HCEC 1CT (cell line): ENCODE measurements at regions not wholly inside any gene's neighbourhood (a gene's known extent, or its start where the extent isn't known, plus 50 kb on each side); places are given as distances from the start of the nearest gene placed in this dataset.
"Not testable (repeated sequence)": the region's sequence is repeated elsewhere in the genome, so short reads cannot be mapped to it uniquely, and the experiment has no call there.

Source experiments
- DNase-seq: peaks from one replicate; pipeline ENCODE4 v3.0.0-alpha.2; 2017

DNA sequence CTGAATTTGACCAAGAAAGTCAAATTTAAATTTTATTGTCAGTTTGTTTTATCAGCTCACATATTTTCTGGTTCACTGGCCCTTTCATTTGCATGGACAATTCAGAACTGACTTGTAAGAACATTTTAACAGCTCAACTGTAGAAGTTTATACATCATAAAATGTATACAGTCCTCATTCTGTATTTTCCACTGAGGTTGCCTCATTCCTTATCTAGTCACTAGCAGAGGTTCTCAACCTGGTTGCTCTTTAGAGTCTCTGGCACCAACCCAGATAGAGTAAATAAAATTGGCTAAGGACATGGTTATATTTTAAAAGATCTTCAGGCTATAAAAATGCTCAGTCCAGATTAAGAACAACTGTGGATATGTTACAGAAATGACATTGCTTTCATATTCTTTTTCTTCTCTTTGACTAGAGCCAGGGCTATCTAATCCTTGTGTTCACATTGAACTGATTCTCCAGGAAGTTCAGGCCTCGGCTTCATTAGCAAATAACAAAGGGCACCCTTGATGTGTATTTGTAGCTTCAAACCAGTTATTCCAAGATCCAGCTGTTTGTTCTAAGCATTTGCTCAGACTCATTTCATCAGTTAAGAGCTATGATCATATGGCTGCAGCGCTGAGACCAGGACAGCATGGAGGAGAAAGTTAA lies 782.5 kb downstream of the ETS1 start:
- no peak for DNase-seq

DNA sequence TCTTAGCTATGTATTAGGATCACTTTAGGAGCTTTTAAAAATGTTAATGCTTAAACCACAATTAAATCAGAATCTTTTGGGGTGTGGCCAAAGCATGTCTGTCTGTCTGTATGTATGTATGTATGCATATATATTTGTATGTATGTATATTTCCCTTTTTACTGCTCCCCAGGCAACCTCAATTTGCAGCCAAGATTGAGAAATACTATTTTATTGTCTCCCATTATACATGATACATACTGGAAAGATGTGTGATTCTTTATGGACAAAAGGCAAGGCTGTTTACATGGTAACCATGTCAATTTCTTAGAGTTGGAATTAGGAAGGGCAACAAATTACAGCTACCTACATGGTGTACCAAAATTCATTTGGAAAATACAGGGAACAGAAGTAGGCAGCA lies 783.6 kb downstream of the ETS1 start:
- no peak for DNase-seq

DNA sequence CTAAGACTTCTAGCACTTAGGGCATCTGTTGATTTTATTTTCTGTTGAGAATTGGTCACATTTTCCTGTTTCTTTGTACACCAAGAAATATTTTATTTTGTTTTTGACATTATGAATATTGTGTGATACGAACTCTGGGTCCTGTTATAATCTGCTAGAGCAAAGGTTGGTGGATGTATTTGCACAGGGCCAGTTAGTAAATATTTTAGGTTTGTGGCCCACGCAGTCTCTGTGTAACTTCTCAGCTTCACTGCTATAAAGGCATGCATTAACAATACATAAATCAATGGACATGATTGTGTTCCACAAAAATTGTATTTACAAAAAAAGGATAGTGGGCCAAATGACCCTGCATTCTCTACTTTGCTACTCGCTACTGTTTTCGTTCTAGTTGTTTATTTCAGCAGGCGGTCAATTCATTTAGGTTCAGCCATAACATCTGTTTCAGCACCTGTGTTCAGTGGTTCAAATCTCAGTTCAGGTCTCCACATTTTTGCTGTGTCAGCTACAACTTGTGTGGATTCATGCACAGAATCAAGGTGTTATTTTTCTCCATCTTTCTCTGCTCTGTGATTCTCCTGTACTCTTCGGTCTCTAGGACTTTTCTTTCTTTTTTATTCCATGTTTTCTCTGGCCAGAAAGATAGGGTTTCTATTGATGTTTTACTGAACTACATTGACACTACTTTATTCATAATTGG lies 786.2 kb downstream of the ETS1 start:
- no peak for DNase-seq

GRCh38 chr11:127795326-127795725 lies 792.0 kb downstream of the ETS1 start:
- no peak for DNase-seq

DNA sequence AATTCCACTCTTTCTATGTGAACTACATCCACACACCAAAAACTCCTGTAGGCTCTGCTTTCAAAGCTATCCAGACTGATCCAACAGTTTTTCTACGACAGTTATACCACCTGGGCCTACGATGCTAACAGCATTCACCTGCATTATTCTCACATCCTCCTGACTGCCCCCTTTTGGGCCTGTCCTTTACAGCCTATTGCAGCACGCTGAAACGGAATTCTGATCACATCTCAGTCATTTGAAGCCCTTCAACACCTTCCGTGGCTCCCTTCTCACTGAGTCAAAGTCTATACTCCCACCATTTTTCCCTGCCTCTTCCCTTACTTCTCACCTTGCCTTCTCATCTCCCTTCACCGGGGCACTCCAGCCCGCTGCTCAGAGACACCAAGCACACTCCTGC lies 791.3 kb upstream of the KIRREL3 start:
- DNase-seq = no peak

DNA sequence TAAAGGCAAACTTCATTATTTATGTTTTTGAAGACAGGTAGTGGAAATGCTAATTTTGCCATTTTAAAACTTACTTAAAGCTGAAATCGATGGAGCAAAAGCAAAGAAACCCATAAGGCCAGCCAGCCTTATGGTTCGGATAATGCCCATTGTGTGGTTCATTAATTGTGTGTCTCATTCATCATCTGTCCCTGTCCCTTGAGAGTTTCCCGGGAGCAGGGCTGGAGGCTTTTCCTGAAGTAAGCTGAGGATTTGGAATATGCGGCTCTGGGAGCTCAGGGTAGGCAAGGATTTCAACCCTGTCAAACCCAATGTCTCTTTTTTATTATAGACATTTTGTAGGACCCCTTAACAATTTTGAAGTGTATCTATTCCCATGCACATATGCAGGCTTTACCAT lies 790.0 kb upstream of the KIRREL3 start:
- no peak for DNase-seq

GRCh38 chr11:127789927-127790326 lies 789.4 kb upstream of the KIRREL3 start:
- no peak for DNase-seq

DNA sequence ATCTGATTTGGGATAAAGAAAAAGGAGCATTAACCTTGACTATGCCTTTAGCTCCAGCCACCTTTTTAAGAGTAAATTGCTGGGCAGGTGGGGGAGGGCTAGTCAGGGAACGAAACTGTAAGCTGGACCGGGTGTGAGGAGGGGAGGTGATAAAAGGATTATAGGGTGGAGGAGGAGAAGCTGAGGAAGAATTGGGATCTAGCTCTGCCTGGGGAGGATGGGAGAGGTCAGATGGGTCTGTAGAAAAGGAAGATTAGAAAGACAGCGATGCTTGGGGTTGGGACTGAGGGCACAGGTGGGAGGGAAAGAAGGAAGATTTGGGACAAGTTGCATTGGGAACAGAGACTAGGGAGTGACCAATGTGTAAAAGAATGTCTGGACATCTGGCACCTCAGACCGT lies 772.4 kb upstream of the KIRREL3 start:
- DNase-seq = not testable (repeated sequence)

DNA sequence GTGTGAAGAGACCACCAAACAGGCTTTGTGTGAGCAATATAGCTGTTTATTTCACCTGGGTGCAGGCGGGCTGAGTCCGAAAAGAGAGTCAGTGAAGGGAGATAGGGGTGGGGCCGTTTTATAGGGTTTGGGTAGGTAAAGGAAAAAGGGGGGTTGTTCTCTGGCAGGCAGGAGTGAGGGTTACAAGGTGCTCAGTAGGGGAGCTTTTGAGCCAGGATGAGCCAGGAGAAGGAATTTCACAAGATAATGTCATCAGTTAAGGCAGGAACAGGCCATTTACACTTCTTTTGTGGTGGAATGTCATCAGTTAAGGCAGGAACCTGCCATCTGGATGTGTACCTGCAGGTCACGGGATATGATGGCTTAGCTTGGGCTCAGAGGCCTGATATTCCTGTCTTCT lies 768.4 kb upstream of the KIRREL3 start:
- not testable (repeated sequence) for DNase-seq

DNA sequence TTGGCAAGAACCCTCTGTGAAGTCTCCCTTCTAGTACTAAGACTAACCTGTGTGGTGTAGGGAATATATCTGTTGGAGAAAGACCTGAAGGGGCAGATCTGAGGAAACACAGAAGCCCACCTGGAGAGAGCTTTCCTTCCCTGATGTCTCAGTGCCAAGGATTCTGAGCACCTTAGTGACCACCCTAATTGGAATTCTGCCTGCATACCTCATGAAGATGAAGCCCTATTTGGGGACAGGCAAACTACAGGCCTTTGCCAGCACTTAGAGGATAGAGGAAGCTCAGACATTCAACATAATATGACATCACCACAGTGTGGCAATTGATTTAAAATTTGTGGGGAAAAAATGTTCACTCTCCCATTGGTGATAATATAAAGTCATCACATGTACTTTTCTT lies 766.2 kb upstream of the KIRREL3 start:
- no peak for DNase-seq

DNA sequence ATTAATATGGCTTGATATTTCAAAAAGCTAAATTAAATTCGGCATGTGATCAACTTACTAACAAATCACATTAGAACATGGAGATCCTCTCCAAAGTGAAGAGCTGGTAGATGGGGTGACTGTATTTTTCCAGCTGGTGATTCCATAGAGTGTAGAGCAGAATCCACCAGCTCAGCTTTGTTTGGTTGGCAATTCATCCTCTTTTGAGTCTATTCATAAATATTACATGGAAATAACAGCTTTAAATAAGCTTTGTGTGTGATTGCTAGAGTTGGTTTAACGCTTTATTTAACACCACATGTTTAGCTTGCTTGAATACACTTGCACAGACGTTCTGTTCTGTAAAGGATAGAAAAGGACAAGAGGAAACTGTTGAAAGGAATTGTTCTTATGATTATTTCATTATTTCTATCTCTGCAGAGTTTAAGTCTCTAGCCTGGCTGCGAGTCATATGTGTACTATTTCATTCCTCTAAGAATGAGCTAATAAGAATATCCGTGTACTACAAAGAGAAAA lies 738.3 kb upstream of the KIRREL3 start:
- no peak for DNase-seq

GRCh38 chr11:127737499-127737898 lies 736.9 kb upstream of the KIRREL3 start:
- DNase-seq = no peak

- DNase-seq = no peak
Measured at GRCh38 chr11:127733552-127733951, 733.0 kb upstream of the KIRREL3 start.

DNA sequence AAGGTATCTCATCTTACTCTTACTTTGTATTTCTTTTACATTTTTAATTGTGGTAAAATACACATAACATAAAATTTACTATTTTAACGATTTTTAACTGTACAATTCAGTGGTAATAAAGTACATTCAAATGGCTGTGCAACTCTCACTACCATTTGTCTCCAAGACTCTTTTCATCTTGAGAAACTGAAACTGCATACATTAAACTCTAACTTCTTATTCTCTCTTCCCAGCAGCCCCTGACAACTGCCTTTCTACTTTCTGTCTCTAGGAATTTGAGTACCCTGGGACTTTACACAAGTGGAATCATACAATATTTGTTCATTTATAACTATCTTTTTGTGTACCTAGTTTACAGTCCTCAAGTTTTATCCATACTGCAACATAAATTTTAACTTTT lies 725.8 kb upstream of the KIRREL3 start:
- no peak for DNase-seq

GRCh38 chr11:127723714-127724113 lies 723.1 kb upstream of the KIRREL3 start:
- DNase-seq = no peak

DNA sequence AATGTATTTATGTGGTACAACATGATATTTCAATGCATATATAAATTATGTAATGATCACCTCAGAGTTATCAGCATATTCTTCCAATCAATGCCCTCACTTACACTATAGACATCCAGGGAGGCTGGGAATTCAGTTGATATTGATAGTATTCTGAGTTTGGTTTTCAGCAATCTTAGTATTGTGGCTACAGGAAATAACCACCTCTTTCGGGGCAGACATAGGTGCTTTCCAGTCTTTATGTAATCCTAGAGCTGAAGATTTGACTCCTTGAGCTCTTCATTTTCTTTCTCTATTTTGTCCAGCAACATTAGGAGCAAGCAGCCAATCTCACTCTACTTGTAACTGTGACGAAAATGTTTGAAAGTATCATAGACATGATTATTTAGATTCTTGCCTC lies 712.7 kb upstream of the KIRREL3 start:
- no peak for DNase-seq

- DNase-seq = no peak
Measured at GRCh38 chr11:127711748-127712147, 711.2 kb upstream of the KIRREL3 start.

- no peak for DNase-seq
Measured at GRCh38 chr11:127710831-127711230, 710.3 kb upstream of the KIRREL3 start.

DNA sequence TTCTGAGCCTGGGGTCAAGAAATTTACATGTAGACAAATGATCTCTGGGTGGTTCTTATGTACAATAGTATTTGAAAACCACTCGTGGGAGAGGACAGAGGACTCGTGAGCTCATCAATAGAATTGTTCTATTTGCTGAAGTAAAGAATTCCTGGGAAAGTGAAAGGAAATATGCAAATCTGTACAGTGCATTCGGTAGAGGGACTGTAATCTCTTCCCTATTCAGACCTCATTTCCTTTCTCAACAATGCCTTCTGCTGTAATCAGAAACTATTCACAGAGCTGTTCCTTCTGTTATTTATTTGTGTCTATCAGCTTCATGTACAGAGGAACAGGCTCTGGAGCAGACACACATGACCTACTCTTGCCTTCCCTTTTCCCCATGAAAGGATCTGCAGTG lies 709.4 kb upstream of the KIRREL3 start:
- no peak for DNase-seq

GRCh38 chr11:127693686-127694085 lies 693.1 kb upstream of the KIRREL3 start:
- DNase-seq = no peak

GRCh38 chr11:127683321-127683720 lies 682.8 kb upstream of the KIRREL3 start:
- no peak for DNase-seq

GRCh38 chr11:127679816-127680545 lies 679.4 kb upstream of the KIRREL3 start:
- DNase-seq = no peak

DNA sequence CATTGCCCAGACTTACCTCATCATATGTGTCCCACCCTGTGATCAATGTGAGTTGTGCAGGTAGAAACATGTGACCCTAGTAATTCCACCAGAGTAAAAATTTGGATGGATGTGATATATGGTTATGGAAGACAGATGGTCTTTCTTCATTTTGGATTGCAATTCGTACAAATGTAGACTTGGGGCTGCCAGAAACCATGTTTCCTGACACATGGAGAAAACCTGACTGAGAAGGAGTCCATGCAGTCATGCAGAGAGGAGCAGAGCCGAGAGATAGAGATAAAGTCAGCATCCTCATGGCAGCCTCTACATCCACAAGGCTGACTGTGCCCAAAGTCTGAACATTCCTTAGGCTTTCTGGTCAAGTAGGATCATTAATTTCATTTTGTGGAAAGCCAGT lies 678.1 kb upstream of the KIRREL3 start:
- no peak for DNase-seq
